ENCODE measurements at regions not wholly inside any gene's neighbourhood (a gene's known extent, or its start where the extent isn't known, plus 50 kb on each side); places are given as distances from the start of the nearest gene placed in this dataset.

DNA sequence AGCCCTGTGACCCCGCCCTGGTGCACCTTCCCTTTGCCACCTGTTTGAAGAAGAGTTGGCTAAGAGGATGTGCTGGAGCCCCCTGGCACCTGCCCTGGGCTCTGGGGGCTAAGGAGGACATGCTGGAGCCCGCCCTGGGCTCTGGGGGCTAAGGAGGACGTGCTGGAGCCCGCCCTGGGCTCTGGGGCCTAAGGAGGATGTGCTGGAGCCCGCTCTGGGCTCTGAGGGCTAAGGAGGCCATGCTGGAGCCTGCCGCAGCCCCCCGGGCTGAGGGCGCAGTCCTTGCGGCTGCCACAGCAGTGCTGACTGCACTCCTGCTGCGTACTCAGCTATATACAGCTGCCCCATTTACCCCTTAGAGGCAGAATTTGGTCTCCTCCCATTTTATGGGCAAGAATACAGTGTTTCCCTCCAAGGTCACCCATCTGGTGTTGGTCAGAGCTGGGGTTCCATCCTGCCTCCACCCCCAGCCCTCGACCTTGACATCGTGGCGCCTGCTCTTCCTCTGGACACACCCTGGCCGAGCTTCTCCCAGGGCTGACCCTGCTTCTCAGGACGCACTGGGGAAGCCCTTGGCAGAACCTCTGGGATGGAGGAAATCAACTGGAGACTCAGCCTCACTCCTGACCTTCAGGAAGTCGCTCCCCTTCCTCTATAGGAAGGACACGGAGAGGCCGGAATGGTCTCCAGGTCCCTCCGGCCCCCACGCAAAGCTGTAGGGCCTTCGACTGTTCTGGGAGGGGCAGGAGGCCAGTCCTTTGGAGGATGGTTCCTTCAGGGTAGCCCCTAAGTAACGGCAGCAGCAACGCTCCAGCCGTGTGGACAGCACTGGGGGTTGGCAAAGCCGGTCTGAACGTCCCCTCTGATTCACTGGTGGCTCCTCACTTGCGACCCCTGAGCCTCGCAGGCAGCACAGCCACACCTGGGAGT lies 65.0 kb upstream of the HPCAL1 start:
- no peak for DNase-seq (ENCODE audit: low spot score)

DNA sequence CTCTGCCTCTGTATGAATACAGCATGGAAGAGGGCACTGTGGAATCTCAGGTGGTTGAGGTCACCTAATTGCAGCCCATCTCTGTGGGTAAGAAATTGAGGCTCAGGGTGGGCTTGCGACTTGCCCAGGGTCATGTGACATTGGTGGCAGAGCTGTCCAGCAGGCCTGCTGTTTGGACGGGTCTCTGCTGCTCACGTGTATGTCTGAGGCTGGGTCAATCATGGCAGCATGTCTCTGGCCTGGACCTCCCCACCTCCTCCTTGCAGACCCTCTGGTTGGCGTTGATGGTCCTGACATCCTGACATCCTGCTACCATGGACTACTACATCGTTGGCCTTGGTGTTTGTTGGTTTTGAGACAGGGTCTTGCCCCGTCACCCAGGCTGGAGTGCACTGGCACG lies 64.3 kb upstream of the HPCAL1 start:
- no peak for DNase-seq (ENCODE audit: low spot score)

DNA sequence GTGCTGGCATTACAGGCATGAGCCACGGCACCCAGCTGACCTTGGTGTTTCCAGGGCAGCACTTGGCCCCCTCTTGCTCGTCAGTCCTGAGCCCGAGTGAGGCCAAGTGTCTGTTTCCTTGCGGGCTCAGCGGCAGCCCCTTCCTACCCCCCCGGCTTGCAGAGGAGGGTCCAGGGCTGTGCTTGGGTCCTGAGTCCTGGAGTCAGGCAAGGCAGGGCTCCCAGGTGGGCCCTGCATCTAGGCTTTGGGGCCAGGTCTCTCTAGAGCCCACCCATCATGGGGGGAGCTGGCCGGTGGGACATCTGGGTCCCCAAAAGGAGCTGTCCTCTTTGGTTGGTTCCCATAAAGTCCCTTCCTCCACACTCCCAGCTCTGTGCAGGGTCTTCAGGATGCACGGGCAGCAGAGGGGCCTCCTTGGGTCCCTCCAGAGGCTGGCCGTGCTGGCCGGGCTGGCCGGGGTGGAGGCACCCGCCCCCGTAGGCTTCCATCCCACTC lies 63.7 kb upstream of the HPCAL1 start:
- no peak for DNase-seq (ENCODE audit: low spot score)

DNA sequence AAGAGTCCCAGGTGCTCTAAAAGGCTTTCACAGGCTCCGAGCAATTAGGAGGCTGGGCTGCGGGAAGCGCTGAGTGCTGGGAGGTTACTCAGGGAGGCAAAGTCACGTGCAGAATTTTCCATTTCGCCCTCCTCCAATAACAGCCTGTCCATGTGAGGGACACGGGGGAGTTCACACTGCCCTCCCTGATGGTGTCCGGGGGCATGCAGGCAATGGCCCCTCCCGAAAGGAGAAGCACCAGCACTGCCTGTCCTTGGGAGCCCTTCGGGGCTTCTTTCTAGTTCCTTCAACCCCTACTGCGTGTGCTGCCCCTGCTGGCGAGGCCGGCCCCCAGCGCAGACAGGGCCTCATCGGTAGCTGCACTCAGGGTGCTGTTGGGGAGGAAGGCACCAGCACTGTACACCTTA lies 63.1 kb upstream of the HPCAL1 start:
- no peak for DNase-seq (ENCODE audit: low spot score)

DNA sequence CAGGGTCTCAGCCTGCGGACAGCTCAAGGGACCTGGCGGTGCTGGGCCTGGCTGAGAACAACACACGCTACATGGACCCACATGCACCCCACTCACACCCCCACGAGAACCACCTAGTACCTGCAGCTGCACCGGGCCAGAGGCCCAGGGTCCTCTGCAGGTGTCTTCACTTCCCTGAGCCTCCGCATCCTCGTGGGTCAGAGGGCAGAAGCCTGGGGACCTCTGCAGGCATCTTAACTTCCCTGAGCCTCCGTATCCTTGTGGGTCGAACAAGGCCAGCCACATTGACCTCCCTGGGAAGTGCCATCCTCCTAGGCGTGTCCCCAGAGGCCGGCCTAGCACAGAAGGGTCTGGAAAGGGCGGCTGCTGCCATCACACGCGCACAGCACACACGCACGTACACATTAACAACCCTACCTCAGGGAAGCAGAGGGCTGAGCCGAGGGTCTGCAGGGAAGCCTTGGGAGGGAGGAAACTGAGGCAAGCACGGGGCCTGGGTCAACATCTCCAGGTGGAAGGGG lies 62.5 kb upstream of the HPCAL1 start:
- DNase-seq (ENCODE audit: low spot score): no peak

DNA sequence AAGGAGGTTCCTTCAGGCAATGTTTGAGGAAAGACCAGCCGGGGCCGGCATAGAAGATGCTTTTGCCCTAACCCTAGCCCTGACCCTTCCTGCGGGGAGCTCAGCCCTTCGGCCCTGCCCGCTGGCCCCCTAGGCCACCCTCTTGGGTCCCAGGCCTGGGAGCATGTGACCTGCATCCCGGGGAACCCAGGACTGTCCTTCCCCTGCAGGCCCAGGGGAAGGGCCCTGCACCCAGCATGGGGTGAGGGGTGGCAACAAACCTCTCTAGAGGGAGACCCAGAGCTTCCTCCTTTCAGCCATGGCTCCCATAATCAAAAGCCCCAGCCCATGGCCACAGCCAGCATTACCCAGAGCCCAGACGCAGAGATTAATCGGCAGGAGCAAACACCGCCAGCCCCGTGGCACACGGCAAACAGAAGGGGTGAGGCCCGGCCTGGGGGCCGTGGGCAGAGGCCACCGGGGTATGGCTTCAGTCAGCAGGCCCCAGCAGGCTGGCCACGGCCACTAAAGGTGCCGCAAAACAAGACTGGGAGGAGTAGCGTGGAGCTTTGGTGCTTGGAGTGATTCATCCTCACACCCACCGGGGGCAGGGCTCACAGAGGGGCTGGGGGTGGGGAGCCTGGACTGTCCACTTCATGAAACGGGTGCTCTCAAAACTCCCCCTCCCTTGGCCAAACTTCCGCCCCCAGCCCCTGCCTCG lies 61.6 kb upstream of the HPCAL1 start:
- DNase-seq (ENCODE audit: low spot score): no peak

DNA sequence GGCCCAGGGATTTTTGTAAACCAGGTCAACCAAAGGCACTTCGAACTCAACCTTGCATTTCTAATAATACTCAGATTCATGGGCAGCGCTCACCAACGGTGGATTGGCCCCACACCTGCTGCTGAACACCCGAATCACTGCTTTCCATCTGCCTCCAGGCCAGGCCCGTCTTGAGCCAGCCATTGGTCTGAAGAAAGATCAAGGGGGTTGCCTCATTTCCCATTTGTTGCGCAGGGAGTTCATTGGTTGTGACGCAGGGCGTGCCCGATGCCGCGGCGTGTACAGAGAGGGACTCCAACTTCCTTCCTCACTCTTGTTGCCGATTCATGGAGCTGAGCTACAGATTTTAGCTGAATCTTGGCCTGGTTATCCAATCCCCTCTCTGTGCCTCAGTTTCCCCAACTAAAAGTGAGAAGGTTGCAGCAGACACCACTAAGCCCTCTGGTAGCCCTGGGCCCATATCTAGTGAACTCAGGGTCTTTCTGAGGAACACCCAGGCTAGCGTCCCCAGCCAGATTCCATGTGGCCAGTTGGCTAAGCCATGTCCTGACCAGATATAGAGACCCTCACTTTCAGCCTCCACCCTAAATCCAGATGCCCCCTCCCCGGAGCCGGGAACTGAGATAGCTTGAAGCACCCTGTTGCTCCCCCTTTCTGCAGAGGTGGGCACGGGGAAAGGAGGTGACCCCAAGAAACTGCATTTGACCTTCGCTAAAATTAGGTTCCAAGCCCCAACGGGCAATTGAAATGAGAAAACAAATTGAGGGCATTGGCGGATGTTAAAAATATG lies 60.9 kb upstream of the HPCAL1 start:
- DNase-seq (ENCODE audit: low spot score): no peak

DNA sequence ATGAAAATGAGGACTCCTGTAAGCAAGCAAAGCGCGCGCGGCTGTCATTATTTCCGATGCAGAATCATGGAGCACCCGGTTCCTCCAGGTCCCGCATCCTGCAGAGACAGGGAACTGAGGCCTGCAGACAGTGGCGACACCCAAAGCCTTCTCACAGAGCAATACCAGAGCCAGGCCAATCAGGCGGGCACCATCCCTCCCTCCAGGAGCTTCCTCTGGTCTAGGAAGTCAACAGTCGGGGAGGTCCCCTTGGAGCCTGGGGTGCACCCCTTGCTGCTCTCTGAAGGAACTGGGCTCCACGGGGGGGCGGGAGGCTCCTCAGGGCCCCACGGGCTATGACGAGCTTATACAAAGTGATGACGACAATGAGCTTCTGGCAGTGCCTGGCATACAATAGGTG lies 60.3 kb upstream of the HPCAL1 start:
- DNase-seq (ENCODE audit: low spot score): no peak

DNA sequence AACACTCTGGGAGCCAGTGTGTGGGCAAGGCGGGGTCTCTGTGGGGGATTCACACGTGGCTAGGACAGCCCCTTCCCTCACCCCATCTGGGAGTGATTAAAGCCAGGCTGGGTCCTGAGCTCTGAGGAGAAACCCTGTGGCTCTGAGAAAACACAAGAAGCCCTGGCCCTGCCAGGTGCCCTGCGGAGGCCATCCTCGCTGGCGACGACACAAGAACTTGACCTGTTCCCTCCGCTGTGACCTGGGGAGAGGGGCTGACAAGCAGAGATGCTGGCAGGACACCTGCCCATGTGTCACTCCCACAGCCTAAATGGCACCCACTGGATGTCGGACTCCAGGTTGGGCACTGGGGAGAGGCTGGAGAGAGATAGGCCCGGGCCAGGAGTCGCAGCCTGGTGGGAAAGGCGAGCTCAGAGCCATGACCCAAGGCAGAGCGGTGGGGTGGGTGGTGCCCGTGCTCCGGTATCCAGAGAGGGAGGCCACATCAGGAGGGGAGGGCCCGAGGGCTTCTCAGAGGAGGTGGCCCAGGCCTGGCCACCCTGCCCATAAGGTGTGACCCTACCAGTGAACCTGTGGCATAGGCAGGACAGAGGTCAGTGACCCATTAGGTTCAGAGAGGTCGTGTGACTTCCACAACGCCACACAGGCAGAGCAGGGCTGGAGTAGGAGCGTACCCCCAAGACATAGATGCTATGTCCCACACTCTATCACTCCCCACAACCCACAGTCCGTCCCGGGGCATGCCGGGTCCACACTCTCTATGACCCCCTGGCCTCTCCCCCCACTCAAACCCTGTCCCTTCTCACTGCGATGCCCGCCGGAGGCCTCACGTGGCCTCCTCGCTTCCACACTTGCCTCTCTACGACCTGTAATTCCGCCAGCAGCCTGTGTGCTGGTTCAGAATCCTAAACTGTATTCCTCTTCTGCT lies 59.4 kb upstream of the HPCAL1 start:
- no peak for DNase-seq (ENCODE audit: low spot score)

DNA sequence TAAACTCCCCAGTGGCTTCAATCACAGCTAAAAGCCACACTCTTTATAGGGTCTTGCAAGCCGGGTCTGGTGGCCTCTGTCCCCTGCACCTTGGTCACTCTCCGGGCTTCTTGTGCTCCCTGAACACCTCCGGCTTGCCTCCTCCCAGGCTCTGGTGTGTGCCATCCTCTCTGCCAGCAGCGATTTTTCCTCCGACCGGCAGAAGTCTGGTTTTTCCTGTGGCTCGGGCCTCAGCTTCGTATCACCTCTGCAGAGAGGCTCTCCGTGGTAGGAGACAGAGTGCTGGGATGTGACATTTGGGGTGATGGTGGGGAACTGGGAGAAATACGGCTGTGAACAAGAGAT lies 58.8 kb upstream of the HPCAL1 start:
- no peak for DNase-seq (ENCODE audit: low spot score)

DNA sequence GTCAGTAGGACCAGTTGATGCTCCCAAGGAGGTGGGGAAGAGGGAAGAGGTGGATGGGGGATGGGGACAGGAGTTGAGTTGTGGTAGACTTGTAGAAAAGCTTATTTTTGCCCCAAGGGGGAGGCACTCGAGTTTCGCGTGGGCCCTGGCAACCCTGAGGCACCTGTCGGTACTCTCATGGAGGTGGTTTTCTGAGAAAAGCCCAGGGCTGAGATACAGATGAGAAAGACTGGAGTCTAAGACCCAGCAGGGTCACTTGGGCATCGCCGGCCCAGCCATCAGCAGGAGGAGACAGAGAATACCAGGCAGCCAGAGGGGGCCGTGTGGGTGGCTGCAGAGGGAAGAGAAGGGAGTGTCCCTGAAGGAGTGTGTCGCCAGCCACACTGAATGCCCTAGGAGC lies 57.7 kb upstream of the HPCAL1 start:
- no peak for DNase-seq (ENCODE audit: low spot score)

DNA sequence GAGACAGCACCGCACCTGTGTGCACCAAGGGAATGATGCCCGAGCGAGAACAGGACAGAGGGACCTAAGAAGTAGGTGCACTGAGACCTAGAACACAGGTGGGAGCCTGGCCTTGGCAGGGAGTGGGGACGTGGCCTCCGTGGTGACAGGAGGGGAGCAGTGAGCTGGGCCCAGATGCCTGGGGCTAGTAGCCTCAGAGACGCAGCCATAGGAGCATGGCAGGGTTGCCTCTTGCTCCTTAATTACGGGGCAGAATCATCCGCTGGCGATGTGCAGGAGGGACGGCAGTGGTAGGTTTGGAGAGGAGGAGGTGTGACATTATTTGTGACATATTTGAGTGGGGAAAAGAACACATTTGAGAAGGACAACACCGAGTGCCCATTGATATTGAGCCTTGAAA lies 57.0 kb upstream of the HPCAL1 start:
- DNase-seq (ENCODE audit: low spot score): no peak

DNA sequence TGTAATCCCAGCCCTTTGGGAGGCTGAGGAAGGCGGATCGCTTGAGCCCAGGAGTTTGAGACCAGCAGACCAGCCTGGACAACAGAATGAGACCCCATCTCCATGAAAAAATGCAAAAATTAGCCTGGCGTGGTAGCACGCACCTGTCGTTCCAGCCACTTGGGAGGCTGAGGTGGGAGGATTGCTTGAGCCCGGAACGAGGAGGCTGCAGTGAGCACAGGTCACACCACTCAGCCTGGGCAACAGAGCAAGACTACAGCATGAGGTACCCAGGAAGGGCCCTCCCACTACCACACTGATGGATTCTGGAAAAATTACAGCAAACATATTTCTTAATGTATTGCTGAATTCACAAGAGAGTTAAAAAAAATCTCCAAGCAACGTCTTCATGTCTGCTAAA lies 56.3 kb upstream of the HPCAL1 start:
- DNase-seq (ENCODE audit: low spot score): no peak

DNA sequence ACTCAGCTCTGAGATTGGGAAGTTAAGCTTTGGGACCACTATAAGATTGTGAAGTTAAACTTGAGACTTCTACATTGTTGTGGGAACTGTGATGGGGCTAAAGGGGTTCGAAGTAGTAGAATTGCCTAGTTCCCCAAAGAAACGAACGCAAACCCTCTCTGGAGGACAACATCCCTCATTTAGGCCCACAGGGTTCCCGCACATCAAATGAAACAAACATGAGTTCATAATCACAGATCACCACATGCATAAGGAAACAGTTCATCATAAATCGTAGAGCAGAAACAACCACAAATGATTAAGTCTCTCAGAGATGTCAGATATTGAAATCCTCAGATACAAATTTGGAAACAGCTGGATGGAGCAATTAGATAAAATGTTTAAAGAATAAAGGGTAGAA lies 55.9 kb upstream of the HPCAL1 start:
- no peak for DNase-seq (ENCODE audit: low spot score)

DNA sequence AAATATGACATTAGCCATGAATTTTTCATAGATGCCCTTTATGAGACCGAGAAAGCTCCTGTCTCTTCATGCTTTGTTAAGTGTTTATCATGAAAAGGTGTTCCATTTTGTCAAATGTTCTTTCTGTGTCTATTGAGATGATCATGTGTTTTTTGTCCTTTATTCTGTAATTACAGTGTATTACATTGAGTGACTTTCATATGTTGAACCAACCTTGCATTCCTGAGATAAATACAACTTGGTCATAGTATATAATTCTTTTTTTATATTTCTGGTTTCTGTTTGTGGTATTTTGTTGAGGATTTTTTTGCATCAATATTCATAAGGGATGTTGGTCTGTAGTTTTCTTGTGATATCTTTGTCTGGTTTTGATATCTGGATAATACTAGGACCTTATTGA lies 52.9 kb upstream of the HPCAL1 start:
- DNase-seq (ENCODE audit: low spot score): no peak

DNA sequence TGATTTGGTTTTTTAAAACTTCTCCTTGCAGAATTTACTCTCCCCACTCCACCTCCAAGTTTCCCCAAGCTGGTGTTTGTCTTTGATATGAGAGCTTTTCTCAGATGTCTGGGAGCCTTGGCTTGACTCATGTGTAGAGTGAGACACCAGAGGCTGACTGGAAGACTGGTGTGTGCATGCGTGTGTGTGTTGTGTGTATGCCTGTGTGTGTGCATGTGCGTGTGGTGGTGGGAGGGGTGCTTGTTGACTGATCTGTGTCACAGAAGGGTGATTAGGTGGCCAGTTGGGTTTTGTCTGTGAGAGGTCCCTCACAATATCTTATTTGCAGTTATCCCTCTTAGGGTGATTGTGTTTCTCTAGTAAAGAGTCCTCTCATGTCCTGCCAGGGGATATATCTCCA lies 50.5 kb upstream of the HPCAL1 start:
- no peak for DNase-seq (ENCODE audit: low spot score)

DNA sequence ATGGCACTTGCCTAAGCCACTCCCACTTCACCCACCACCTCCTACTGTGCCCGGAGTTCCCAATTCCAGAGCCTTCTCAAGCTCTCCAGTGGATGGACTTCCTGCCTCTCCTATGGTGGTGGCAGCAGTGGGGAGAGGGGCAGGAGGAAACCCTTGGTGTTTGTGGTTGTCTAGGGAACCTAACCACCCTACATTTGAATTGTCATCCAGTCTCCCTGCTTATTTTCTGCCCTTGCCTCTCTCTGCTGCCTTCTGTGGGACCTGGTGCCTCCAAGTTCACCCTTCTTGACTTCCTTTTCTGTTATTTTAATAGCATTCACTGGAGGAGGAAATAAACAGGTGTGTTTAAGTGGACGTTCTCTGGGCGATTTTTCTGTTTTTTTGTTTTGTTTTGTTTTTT lies 50.0 kb upstream of the HPCAL1 start:
- DNase-seq (ENCODE audit: low spot score): no peak
